Trophoblast cell (in vitro differentiated cells and primary cell): ENCODE measurements at regions not wholly inside any gene's neighbourhood (a gene's known extent, or its start where the extent isn't known, plus 50 kb on each side); places are given as distances from the start of the nearest gene placed in this dataset.

Experiments
- DNase-seq, 2 donors: peaks; one replicate each; pipeline ENCODE4 v3.0.0-alpha.2; 2016
- H2AFZ ChIP-seq: 2 replicates; pipeline ENCODE4 v1.6.1; 2013; ENCODE audit warnings: low read length, moderate library complexity, mild to moderate bottlenecking; ENCODE audit not compliant: insufficient read depth, poor library complexity
- H2AK5ac ChIP-seq: 2 replicates; pipeline ENCODE4 v1.6.1; 2013; ENCODE audit warnings: mild to moderate bottlenecking, low read length
- H2BK120ac ChIP-seq: 2 replicates; pipeline ENCODE4 v1.6.1; 2013; ENCODE audit warnings: low read length, mild to moderate bottlenecking, moderate library complexity; ENCODE audit not compliant: insufficient read depth, poor library complexity
- H2BK12ac ChIP-seq: 2 replicates; pipeline ENCODE4 v1.6.1; 2013; ENCODE audit warnings: mild to moderate bottlenecking, low read length, moderate library complexity
- H2BK5ac ChIP-seq: 2 replicates; pipeline ENCODE4 v1.6.1; 2013; ENCODE audit warnings: low read length, low read depth, moderate library complexity, mild to moderate bottlenecking; ENCODE audit not compliant: poor library complexity
- H3K14ac ChIP-seq: 2 replicates; pipeline ENCODE4 v1.6.1; 2013; ENCODE audit warnings: mild to moderate bottlenecking, low read length
- H3K18ac ChIP-seq: 2 replicates; pipeline ENCODE4 v1.6.1; 2013; ENCODE audit warnings: mild to moderate bottlenecking, low read length
- H3K23ac ChIP-seq: 2 replicates; pipeline ENCODE4 v1.6.1; 2013; ENCODE audit warnings: low read length
- H3K27ac ChIP-seq: 2 replicates; pipeline ENCODE4 v1.5.1; 2013; ENCODE audit warnings: low read depth, mild to moderate bottlenecking, inconsistent platforms, low read length, moderate library complexity
- H3K27me3 ChIP-seq: 2 replicates; pipeline ENCODE4 v1.6.1; 2013; ENCODE audit warnings: inconsistent platforms, mild to moderate bottlenecking, low read length, moderate library complexity; ENCODE audit not compliant: insufficient read depth
- H3K36me3 ChIP-seq, 2 experiments: 1 replicate in 1 of 2; 2 replicates in 1 of 2; pipeline ENCODE4 v1.6.1; 2013; ENCODE audit warnings: low read length in 2 of 2, mild to moderate bottlenecking in 2 of 2, moderate library complexity in 1 of 2; ENCODE audit not compliant: insufficient read depth in 2 of 2, control insufficient read depth in 1 of 2
- H3K4ac ChIP-seq: 2 replicates; pipeline ENCODE4 v1.6.1; 2013; ENCODE audit warnings: low read depth, mild to moderate bottlenecking, low read length, moderate library complexity
- H3K4me1 ChIP-seq, 2 experiments: 1 replicate in 1 of 2; 2 replicates in 1 of 2; pipeline ENCODE4 v1.6.1; 2013; ENCODE audit warnings: low read length in 2 of 2, mild to moderate bottlenecking in 2 of 2, moderate library complexity in 1 of 2; ENCODE audit not compliant: insufficient read depth in 2 of 2, control insufficient read depth in 1 of 2
- H3K4me2 ChIP-seq: 2 replicates; pipeline ENCODE4 v1.6.1; 2013; ENCODE audit warnings: inconsistent platforms, mild to moderate bottlenecking, low read length, moderate library complexity
- H3K4me3 ChIP-seq: 2 replicates; pipeline ENCODE4 v1.5.1; 2013; ENCODE audit warnings: mild to moderate bottlenecking, low read depth, low read length, inconsistent platforms
- H3K79me1 ChIP-seq: one replicate; pipeline ENCODE4 v1.6.1; 2013; ENCODE audit warnings: low read length
- H3K79me2 ChIP-seq: 2 replicates; pipeline ENCODE4 v1.6.1; 2013; ENCODE audit warnings: low read length, mild to moderate bottlenecking; ENCODE audit not compliant: control insufficient read depth, insufficient read depth, poor library complexity
- H3K9ac ChIP-seq: 2 replicates; pipeline ENCODE4 v1.6.1; 2013; ENCODE audit warnings: mild to moderate bottlenecking, low read length
- H3K9me3 ChIP-seq: 2 replicates; pipeline ENCODE4 v1.6.1; 2013; ENCODE audit warnings: low read depth, mild to moderate bottlenecking, control low read depth, inconsistent platforms, low read length; ENCODE audit not compliant: insufficient read depth
- H4K12ac ChIP-seq: 2 replicates; pipeline ENCODE4 v1.6.1; 2013; ENCODE audit warnings: low read depth, mild to moderate bottlenecking, low read length, moderate library complexity
- H4K8ac ChIP-seq: 2 replicates; pipeline ENCODE4 v1.6.1; 2013; ENCODE audit warnings: low read depth, mild to moderate bottlenecking, low read length, moderate library complexity
- H4K91ac ChIP-seq: one replicate; pipeline ENCODE4 v1.6.1; 2013; ENCODE audit warnings: low read depth, mild to moderate bottlenecking, low read length, moderate library complexity
- WGBS: extraction: QIAGEN DNeasy Blood & Tissue Kit; methylation state at CpG from one replicate; pipeline ENCODE4 v1.1.7; 2013; ENCODE audit warnings: missing lambda C conversion rate; ENCODE audit not compliant: insufficient read length, insufficient coverage; ENCODE audit errors: extremely low coverage; 5-methylcytosine and 5-hydroxymethylcytosine counted together

DNA sequence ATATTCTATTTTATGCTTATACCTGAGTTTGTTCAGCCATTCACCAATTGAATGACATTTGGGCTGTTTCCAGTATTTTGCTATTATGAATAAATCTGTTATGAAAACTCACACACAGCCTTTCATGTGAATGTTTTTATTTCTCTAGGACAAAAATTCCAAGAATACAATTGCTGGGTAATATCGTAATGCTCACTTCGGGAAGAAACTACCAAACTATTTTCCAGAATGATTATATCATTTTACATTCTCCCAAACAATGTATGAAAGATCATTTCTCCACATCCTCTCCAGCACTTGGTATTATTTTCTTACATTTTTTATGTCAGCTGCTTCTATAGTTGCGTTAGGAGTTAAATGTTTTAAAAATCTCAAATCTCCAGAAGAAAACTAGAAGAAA is 58.3 kb upstream of the LHFPL2 start:
- no peak overlapping the region for H2BK5ac ChIP-seq
- H2BK120ac ChIP-seq, result no peak overlapping the region
- no peaks in the 10 kb centered on the region for H3K27me3 ChIP-seq
- H3K4me1 ChIP-seq, result no peaks in the 10 kb centered on the region
- no peak overlapping the region for H4K8ac ChIP-seq
- H3K4me2 ChIP-seq, result no peak overlapping the region
- H3K79me1 ChIP-seq, result no peaks in the 10 kb centered on the region
- H3K9me3 ChIP-seq, result no peaks in the 10 kb centered on the region
- H3K36me3 ChIP-seq, result no peaks in the 10 kb centered on the region
- H2BK12ac ChIP-seq, result no peak overlapping the region
- no peak overlapping the region for H3K14ac ChIP-seq
- H3K79me2 ChIP-seq, result no peaks in the 10 kb centered on the region
- DNase-seq, result no peak
- H4K91ac ChIP-seq, result no peak overlapping the region
- H3K27ac ChIP-seq, result no peak overlapping the region
- H4K12ac ChIP-seq, result no peak overlapping the region
- no peak overlapping the region for H3K4ac ChIP-seq
- WGBS, result no CpG with 5 or more reads among the region's 3 CpGs
- no peak overlapping the region for H3K9ac ChIP-seq
- no peak overlapping the region for H2AK5ac ChIP-seq
- no peak overlapping the region for H2AFZ ChIP-seq
- H3K4me3 ChIP-seq, result no peak overlapping the region
- H3K18ac ChIP-seq, result no peak overlapping the region
- no peak overlapping the region for H3K23ac ChIP-seq

DNA sequence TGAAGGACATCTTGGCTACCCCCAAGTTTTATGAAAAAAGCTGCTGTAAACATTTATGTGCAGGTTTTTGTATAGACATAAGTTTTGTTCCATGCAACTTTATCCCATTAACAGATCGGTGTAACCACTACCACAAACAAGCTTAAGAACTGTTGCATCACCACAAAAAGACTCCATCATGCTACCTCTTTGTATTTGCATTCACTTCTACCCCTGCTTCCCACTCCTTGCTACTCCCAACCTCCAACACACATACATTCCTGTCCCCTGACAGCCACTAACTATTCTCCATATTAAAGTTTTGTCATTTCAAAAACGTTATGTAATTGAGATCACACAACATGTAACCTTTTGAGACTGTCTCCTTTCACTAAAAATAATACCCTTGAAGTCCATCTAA is 57.8 kb upstream of the LHFPL2 start:
- Histone ChIP-seq H3K14ac (no peak overlapping the region), H3K27me3 (no peaks in the 10 kb centered on the region), H3K36me3 (no peaks in the 10 kb centered on the region), H3K27ac (no peak overlapping the region), H3K4ac (no peak overlapping the region), H3K9ac (no peak overlapping the region), H3K4me2 (no peak overlapping the region), H3K18ac (no peak overlapping the region), H4K8ac (no peak overlapping the region), H2AFZ (no peak overlapping the region), H3K4me3 (no peak overlapping the region), H3K79me2 (no peaks in the 10 kb centered on the region), H2BK12ac (no peak overlapping the region), H3K4me1 (no peaks in the 10 kb centered on the region), H3K23ac (no peak overlapping the region), H4K12ac (no peak overlapping the region), H2BK120ac (no peak overlapping the region), H3K79me1 (no peaks in the 10 kb centered on the region), H4K91ac (no peak overlapping the region), H2AK5ac (no peak overlapping the region), H2BK5ac (no peak overlapping the region), H3K9me3 (no peaks in the 10 kb centered on the region)
- no peak for DNase-seq
- WGBS, result no CpG with 5 or more reads among the region's 2 CpGs

DNA sequence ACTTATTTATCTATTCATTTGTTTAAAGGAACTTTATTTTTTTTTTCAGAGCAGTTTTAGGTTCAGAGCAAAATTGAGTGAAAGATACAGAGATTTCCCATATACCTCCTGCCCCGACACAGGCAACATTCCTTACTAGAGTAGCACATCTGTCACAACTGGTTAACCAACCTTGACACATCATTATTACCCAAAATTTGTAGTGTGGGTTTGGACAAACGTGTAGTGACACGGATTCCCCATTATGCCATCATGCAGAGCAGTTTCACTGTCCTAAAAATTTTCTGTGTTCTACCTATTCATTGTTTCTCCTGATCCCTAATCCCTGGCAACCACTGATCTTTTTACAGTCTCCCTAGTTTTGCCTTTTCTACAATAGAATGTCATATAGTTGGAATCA is 57.3 kb upstream of the LHFPL2 start:
- no peaks in the 10 kb centered on the region for H3K27me3 ChIP-seq
- H3K27ac ChIP-seq, result no peak overlapping the region
- H2BK12ac ChIP-seq, result no peak overlapping the region
- H3K79me1 ChIP-seq, result peaks cover 1% of the 10 kb centered on the region
- no peak overlapping the region for H4K8ac ChIP-seq
- no peak overlapping the region for H4K12ac ChIP-seq
- H3K9ac ChIP-seq, result no peak overlapping the region
- H3K18ac ChIP-seq, result no peak overlapping the region
- no peak overlapping the region for H3K4me3 ChIP-seq
- H3K4me1 ChIP-seq, result no peaks in the 10 kb centered on the region
- H3K36me3 ChIP-seq, result no peaks in the 10 kb centered on the region
- no peak overlapping the region for H3K14ac ChIP-seq
- H2AK5ac ChIP-seq, result no peak overlapping the region
- H4K91ac ChIP-seq, result no peak overlapping the region
- H2AFZ ChIP-seq, result no peak overlapping the region
- H3K23ac ChIP-seq, result no peak overlapping the region
- no peaks in the 10 kb centered on the region for H3K9me3 ChIP-seq
- no CpG with 5 or more reads among the region's 3 CpGs for WGBS
- DNase-seq, result no peak
- H3K79me2 ChIP-seq, result no peaks in the 10 kb centered on the region
- no peak overlapping the region for H3K4me2 ChIP-seq
- no peak overlapping the region for H2BK120ac ChIP-seq
- no peak overlapping the region for H3K4ac ChIP-seq
- no peak overlapping the region for H2BK5ac ChIP-seq

DNA sequence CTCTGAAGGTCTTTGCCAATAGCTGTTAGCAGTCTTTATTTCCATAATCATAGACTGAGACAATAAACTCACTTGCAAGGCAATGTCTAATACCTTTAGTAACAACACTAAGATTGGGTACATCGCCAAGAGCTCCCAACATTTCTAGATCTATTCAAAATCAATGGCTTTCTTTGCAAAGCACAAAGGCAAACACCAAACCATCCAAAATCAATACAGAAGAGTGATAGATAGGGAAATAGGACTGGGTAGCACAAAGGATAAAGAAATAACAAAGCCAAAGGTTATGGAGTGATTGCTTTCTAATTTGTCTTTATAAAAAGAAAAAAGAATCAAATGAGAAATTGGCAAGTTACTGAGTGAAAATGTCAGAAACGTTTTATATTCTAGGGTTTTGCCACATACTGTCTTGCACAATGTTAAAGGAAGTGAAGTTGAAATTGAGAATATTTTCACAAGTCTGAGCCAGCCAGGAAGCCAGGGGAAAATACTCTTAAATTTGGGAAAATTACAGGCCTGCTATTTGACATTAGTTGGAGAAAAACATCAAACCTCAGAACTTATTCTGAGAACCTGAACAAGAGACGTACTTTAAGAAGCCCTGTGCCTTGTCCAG is 53.3 kb upstream of the LHFPL2 start:
- WGBS, result no CpG with 5 or more reads among the region's 3 CpGs
- Histone ChIP-seq H3K36me3 (no peaks in the 10 kb centered on the region), H2AK5ac (no peak overlapping the region), H2AFZ (no peak overlapping the region), H3K4me1 (peaks cover 6 to 11% of the 10 kb centered on the region in 2 experiments), H4K91ac (no peak overlapping the region), H3K9ac (no peak overlapping the region), H3K27ac (no peak overlapping the region), H2BK12ac (no peak overlapping the region), H4K8ac (no peak overlapping the region), H2BK120ac (no peak overlapping the region), H3K4ac (no peak overlapping the region), H3K23ac (no peak overlapping the region), H3K27me3 (no peaks in the 10 kb centered on the region), H3K79me1 (peaks cover 9% of the 10 kb centered on the region), H3K4me3 (no peak overlapping the region), H3K18ac (no peak overlapping the region), H3K9me3 (no peaks in the 10 kb centered on the region), H4K12ac (no peak overlapping the region), H2BK5ac (no peak overlapping the region), H3K14ac (no peak overlapping the region), H3K79me2 (peaks cover 2% of the 10 kb centered on the region), H3K4me2 (no peak overlapping the region)
- DNase-seq, result no peak
